GM19438 (cell line): ENCODE measurements at regions not wholly inside any gene's neighbourhood (a gene's known extent, or its start where the extent isn't known, plus 50 kb on each side); places are given as distances from the start of the nearest gene placed in this dataset.
"Not testable (repeated sequence)": the region's sequence is repeated elsewhere in the genome, so short reads cannot be mapped to it uniquely, and the experiment has no call there.

ENCODE experiments used
- ATAC-seq: cut with Tn5 transposase; IDR thresholded peaks from one replicate; pipeline ENCODE4 v1.9.1; 2021; ENCODE audit warnings: low read depth; ENCODE audit not compliant: unreplicated experiment

- no peak for ATAC-seq
These were observed 113.9 kb downstream of the KCNRG start for GRCh38 chr13:50129081-50129705.

- no peak for ATAC-seq
These were observed 114.5 kb downstream of the KCNRG start for GRCh38 chr13:50129706-50130122.

GRCh38 chr13:50130123-50130946 is 115.1 kb downstream of the KCNRG start:
- no peak for ATAC-seq

DNA sequence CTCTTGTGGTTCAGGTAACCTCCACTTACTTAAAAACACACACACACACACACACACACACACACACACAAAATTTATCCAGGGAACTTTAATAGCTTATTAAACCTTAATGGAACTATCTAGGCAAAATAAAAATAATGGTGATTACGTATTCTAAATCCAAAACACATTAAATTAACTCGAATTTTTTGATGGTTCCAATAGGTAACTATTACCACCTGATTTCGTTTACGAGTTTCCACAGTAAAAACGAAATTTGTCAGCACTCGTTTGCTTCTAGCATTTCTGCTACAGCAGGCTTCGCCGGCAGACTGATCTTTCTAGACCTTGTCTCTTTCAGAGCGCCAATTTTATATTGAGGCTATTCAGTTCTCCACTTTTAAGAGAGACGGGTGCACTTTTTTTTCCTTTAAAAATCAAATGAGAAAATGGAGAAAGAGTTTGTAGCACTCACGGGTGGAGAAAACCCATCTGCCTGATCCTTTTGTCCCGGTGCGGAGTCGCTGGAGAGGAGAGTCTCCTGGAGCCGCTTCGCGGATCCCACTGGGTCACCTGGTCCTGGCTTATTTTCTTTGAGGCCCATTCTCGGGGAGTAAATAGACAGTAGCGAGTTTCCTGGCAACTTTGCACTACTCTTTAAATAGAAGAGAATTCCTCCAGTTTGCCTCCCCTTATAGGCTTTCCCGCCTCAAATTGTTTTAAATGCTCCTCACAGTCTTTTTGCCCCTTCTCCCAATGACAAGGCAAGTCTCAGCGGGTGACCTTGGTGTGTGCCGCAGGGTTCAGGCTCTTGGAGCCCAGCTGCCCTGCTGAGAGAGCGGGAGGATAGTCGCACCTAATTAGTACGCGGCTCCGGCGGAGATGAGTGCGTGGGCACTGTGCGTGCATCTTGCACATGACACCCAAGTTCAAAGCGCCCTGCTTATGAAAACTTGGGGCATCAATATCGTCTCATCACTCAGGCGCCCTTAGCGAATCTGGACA is 117.0 kb downstream of the KCNRG start:
- no peak for ATAC-seq

DNA sequence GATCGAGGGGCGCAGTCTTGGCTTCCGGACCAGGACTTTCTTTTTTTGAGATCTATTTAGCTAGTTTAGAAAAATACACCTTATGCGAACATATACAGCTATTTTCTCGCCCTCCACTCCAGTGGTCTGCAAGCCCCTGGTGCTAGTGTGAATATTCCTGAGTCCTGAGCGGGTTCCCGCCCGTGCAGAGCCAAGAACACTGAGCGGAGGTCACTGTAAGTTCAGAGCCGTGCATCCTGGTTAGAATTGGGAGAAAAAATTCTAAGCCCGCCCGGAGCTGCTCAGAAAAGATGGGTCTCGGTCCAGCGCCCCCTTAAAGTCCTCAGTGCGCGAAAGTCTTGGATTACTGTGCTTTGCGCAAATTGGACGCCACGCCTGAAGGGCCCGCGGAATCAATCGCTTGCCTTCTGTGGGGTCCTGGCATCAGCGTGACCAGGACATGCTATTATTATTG is 117.7 kb downstream of the KCNRG start:
- ATAC-seq, result no peak

DNA sequence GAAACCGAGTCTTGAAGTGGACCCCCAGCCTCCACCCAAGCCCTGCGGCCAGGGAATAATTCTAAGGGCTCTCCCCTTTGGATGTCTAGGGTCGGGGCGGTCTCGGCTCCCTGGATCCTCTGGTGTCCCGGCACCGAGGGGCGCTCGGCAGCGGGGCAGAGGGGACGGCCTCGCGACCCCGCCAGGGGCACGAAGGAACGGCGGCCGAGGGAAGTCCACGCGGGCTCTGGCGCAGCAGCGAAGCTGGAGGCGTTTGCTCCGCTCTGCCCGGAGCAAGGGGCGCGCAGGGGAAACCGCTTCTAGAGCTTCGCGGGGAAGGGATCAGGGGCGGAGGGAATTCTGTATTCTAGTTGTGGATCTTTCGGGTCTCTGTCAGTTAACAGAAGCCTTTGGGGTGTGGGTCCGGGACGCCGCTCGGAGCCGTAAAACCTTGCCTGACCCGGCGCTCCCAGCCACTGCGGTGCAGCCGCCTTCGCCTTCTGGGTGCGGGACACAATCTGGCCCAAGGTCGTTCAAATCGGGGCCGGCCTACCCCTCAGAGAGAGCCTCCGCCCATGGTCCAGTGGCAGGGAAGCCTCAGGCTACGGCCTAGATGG is 118.2 kb downstream of the KCNRG start:
- no peak for ATAC-seq

GRCh38 chr13:50136226-50136625 is 121.0 kb downstream of the KCNRG start:
- ATAC-seq, result no peak

- no peak for ATAC-seq
These were observed 121.4 kb downstream of the KCNRG start for GRCh38 chr13:50136678-50137077.

- ATAC-seq, result not testable (repeated sequence)
These were observed 124.2 kb downstream of the KCNRG start for GRCh38 chr13:50139435-50139934.

GRCh38 chr13:50140153-50140552 is 124.9 kb downstream of the KCNRG start:
- no peak for ATAC-seq

- ATAC-seq, result no peak
These were observed 125.5 kb downstream of the KCNRG start for GRCh38 chr13:50140581-50141374.

DNA sequence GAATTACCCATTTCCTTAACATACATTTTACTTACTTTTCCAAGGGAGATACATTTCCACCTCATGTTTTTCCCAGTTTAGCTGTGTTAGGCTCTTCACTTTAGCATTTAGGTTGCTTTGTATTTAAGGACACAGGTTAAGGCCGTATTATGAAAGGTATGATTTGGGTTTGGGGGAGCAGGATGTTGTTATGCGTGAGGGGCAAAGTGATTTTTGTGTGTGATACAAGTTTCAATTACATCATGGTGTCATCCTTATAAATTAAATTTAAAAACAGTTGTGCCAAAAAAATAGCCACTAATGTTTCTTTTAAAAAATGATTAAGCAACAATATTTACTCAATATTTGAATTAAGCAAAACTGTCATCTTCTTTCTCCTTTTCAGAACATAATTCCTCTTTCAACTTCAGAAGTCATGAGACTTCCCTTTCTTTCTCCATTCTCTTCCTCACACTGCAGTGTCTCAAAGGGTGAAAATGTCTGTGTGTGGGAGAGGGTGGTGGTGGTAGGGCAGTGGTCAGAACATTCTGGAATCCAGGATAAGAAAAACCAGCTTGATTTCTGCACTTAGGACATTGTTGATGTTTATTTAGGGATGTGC is 126.2 kb downstream of the KCNRG start:
- ATAC-seq, result no peak

GRCh38 chr13:50144246-50145160 is 129.3 kb downstream of the KCNRG start:
- ATAC-seq, result no peak

DNA sequence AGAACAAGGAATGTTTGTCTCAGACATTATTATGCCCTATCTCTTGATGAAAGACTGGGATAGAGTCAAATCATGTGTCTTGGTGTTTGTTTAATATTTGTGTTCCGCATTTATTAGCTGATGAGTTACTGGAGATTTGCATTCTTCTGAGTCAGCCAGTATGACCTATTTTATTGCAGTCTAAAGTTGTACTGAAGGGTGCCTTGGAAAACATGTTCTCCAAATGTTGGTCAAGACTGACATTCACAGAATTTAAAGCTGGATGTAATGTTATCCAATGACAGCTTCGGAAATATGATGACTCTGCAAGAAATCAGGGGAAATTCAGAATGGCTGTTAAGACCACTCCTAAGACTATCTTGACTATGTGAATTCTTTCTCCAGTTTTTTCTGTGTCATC is 134.0 kb downstream of the KCNRG start:
- no peak for ATAC-seq

GRCh38 chr13:50149932-50150331 is 134.7 kb downstream of the KCNRG start:
- ATAC-seq, result no peak

GRCh38 chr13:50152224-50152623 is 137.0 kb downstream of the KCNRG start:
- no peak for ATAC-seq

- no peak for ATAC-seq
These were observed 137.5 kb downstream of the KCNRG start for GRCh38 chr13:50152655-50153309.

GRCh38 chr13:50153401-50153800 is 138.2 kb downstream of the KCNRG start:
- no peak for ATAC-seq
